ENCODE measurements at regions not wholly inside any gene's neighbourhood (a gene's known extent, or its start where the extent isn't known, plus 50 kb on each side); places are given as distances from the start of the nearest gene placed in this dataset.

DNA sequence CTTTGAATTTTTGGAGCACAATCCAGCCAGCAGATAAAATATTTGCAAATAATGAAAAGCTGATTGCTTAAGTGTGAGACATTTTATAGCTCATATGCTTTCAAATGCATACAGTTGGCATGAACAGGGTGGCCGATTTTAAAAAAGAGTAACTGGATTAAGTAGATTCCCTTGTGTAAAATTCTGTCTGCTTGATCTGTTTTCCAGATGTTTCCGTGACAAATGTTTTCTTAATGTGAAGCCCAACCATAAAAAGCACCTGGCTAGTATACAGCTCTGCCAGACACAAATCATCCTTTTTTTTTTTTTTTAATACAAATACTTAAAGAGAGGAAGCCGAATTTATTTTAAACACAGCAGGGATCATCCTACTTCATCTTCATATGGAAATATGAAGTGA is 440.7 kb downstream of the CCER1 start:
- TF ChIP-seq, protein P1, sequence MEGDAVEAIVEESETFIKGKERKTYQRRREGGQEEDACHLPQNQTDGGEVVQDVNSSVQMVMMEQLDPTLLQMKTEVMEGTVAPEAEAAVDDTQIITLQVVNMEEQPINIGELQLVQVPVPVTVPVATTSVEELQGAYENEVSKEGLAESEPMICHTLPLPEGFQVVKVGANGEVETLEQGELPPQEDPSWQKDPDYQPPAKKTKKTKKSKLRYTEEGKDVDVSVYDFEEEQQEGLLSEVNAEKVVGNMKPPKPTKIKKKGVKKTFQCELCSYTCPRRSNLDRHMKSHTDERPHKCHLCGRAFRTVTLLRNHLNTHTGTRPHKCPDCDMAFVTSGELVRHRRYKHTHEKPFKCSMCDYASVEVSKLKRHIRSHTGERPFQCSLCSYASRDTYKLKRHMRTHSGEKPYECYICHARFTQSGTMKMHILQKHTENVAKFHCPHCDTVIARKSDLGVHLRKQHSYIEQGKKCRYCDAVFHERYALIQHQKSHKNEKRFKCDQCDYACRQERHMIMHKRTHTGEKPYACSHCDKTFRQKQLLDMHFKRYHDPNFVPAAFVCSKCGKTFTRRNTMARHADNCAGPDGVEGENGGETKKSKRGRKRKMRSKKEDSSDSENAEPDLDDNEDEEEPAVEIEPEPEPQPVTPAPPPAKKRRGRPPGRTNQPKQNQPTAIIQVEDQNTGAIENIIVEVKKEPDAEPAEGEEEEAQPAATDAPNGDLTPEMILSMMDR (IDR thresholded peaks at IDR 0.05), result no peak
- TF ChIP-seq EP300 (IDR thresholded peaks at IDR 0.05), result no peak

Data from gastroesophageal sphincter (tissue), 3 donors.